Activated naive CD4-positive, alpha-beta T cell treated with anti-CD3 and anti-CD28 coated beads, Interleukin-2, amount 50 U/mL, for 24 hours (primary cell): ENCODE measurements at regions not wholly inside any gene's neighbourhood (a gene's known extent, or its start where the extent isn't known, plus 50 kb on each side); places are given as distances from the start of the nearest gene placed in this dataset.

Source experiments
- H3K27ac Mint-ChIP-seq: one replicate; pipeline ENCODE4 v1.8.0; 2021; ENCODE audit warnings: mild to moderate bottlenecking, mixed read lengths
- H3K27me3 Mint-ChIP-seq: one replicate; pipeline ENCODE4 v1.8.0; 2021; ENCODE audit warnings: mixed read lengths
- H3K36me3 Mint-ChIP-seq: one replicate; pipeline ENCODE4 v1.8.0; 2021; ENCODE audit warnings: mixed read lengths
- H3K4me1 Mint-ChIP-seq: one replicate; pipeline ENCODE4 v1.8.0; 2021; ENCODE audit warnings: mixed read lengths
- H3K4me3 Mint-ChIP-seq: one replicate; pipeline ENCODE4 v1.8.0; 2021; ENCODE audit warnings: mild to moderate bottlenecking, mixed read lengths
- H3K9me3 Mint-ChIP-seq: one replicate; pipeline ENCODE4 v1.8.0; 2021; ENCODE audit warnings: mixed read lengths

- no peaks in the 10 kb centered on the region for H3K36me3 Mint-ChIP-seq
- H3K27me3 Mint-ChIP-seq: no peaks in the 10 kb centered on the region
- no peaks in the 10 kb centered on the region for H3K9me3 Mint-ChIP-seq
- no peaks in the 10 kb centered on the region for H3K4me1 Mint-ChIP-seq
- no peak overlapping the region for H3K4me3 Mint-ChIP-seq
- H3K27ac Mint-ChIP-seq: no peak overlapping the region
Observed at GRCh38 chr6:113120224-113120581, 736.9 kb upstream of the MARCKS start.

DNA sequence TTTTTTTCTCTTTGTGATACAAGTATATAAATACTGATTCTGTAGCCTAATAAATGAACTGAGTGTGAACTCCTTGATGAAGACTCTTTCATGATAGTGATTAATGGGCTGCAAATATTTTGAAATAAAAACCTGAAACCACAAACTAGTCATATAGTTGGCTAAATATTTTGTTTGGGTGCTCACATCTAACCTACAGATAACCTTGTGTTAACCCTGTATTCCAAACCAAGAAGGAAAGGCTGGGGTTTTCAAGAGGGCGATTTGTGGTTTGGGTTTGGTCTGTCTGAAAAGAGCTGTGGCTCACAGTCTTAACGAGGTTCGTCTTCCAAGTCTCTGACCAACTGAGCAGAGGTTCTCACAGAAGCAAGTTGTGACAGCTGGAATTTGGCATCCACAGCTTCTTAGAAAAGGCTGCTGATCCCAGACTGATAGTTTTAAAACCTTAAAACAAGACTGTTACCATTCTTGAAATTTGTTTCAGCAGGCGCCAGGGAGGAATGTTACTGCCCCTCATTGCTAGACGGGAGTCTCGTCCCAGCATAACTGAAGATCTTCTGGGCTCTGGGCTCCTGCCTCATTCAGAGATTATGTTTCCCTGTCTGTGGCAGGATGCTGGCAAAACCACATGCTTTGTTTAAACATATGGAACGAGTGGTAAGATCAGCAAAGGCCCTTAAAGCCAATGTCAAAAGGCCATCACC lies 736.4 kb upstream of the MARCKS start:
- H3K27ac Mint-ChIP-seq: no peak overlapping the region
- no peaks in the 10 kb centered on the region for H3K9me3 Mint-ChIP-seq
- no peaks in the 10 kb centered on the region for H3K27me3 Mint-ChIP-seq
- H3K4me1 Mint-ChIP-seq: no peaks in the 10 kb centered on the region
- no peaks in the 10 kb centered on the region for H3K36me3 Mint-ChIP-seq
- H3K4me3 Mint-ChIP-seq: no peak overlapping the region

- H3K36me3 Mint-ChIP-seq: no peaks in the 10 kb centered on the region
- H3K27ac Mint-ChIP-seq: no peak overlapping the region
- no peaks in the 10 kb centered on the region for H3K27me3 Mint-ChIP-seq
- no peaks in the 10 kb centered on the region for H3K9me3 Mint-ChIP-seq
- no peaks in the 10 kb centered on the region for H3K4me1 Mint-ChIP-seq
- H3K4me3 Mint-ChIP-seq: no peak overlapping the region
Observed at GRCh38 chr6:113121571-113121970, 735.6 kb upstream of the MARCKS start.

- H3K27ac Mint-ChIP-seq: no peak overlapping the region
- no peaks in the 10 kb centered on the region for H3K9me3 Mint-ChIP-seq
- no peak overlapping the region for H3K4me3 Mint-ChIP-seq
- H3K4me1 Mint-ChIP-seq: no peaks in the 10 kb centered on the region
- H3K36me3 Mint-ChIP-seq: no peaks in the 10 kb centered on the region
- H3K27me3 Mint-ChIP-seq: no peaks in the 10 kb centered on the region
Observed at GRCh38 chr6:113122060-113122459, 735.1 kb upstream of the MARCKS start.

GRCh38 chr6:113125626-113126025 lies 731.5 kb upstream of the MARCKS start:
- no peaks in the 10 kb centered on the region for H3K36me3 Mint-ChIP-seq
- H3K4me1 Mint-ChIP-seq: no peaks in the 10 kb centered on the region
- H3K27me3 Mint-ChIP-seq: no peaks in the 10 kb centered on the region
- H3K27ac Mint-ChIP-seq: no peak overlapping the region
- H3K9me3 Mint-ChIP-seq: no peaks in the 10 kb centered on the region
- no peak overlapping the region for H3K4me3 Mint-ChIP-seq

GRCh38 chr6:113127786-113128419 lies 729.2 kb upstream of the MARCKS start:
- Mint-ChIP-seq H3K27ac (no peak overlapping the region), H3K4me3 (no peak overlapping the region), H3K27me3 (no peaks in the 10 kb centered on the region), H3K4me1 (no peaks in the 10 kb centered on the region), H3K9me3 (no peaks in the 10 kb centered on the region), H3K36me3 (no peaks in the 10 kb centered on the region)

GRCh38 chr6:113128661-113129060 lies 728.5 kb upstream of the MARCKS start:
- H3K27me3 Mint-ChIP-seq: no peaks in the 10 kb centered on the region
- H3K4me1 Mint-ChIP-seq: no peaks in the 10 kb centered on the region
- H3K36me3 Mint-ChIP-seq: no peaks in the 10 kb centered on the region
- H3K27ac Mint-ChIP-seq: no peak overlapping the region
- no peak overlapping the region for H3K4me3 Mint-ChIP-seq
- no peaks in the 10 kb centered on the region for H3K9me3 Mint-ChIP-seq

DNA sequence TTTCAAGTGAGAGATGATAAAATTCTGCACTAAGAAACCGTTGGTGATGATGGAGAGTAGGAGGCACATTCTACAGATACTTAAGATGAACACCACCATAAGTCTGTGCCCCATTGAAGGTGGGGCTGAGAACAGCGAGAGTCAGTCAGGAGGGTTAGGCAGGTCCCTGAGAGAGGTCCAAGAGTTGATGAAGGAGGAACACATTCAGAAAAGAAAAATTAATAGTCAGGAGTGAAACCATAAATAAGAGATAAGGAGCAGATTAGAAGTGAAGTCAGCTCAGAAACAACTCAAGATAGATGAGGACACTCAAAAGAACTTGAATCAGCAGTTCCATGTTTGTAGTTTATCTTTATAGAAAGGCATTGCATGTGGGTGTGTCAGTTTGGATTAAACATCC lies 727.2 kb upstream of the MARCKS start:
- no peak overlapping the region for H3K4me3 Mint-ChIP-seq
- H3K4me1 Mint-ChIP-seq: no peaks in the 10 kb centered on the region
- H3K36me3 Mint-ChIP-seq: no peaks in the 10 kb centered on the region

GRCh38 chr6:113137426-113137825 lies 719.7 kb upstream of the MARCKS start:
- H3K27ac Mint-ChIP-seq: no peak overlapping the region
- H3K36me3 Mint-ChIP-seq: no peaks in the 10 kb centered on the region
- H3K4me3 Mint-ChIP-seq: no peak overlapping the region
- H3K27me3 Mint-ChIP-seq: no peaks in the 10 kb centered on the region
- peaks cover 7% of the 10 kb centered on the region for H3K9me3 Mint-ChIP-seq
- H3K4me1 Mint-ChIP-seq: no peaks in the 10 kb centered on the region

More for the DNA sequence above, 727.2 kb upstream of the MARCKS start:
- Mint-ChIP-seq H3K27ac (no peak overlapping the region), H3K9me3 (no peaks in the 10 kb centered on the region), H3K27me3 (no peaks in the 10 kb centered on the region)

DNA sequence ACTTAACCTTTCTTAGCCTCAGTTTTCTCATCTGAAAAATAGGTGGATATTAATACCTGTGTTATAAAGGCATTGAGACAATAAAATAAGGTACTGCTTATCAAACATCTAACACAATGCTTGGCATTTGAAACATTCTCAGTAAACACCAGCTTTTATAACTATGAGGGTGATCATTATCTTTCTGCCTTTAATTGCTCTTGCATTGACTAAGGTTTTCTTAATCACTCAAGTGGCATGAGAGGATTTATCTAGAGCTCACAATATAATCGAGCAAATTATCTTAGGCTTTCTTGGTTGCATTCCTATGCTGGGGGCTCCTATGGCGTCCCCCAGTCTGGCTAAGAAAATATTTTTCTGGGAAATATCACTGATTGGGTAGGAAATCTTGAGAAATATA lies 716.4 kb upstream of the MARCKS start:
- H3K4me1 Mint-ChIP-seq: no peaks in the 10 kb centered on the region
- no peaks in the 10 kb centered on the region for H3K27me3 Mint-ChIP-seq
- peaks cover 7% of the 10 kb centered on the region for H3K9me3 Mint-ChIP-seq
- no peaks in the 10 kb centered on the region for H3K36me3 Mint-ChIP-seq
- no peak overlapping the region for H3K27ac Mint-ChIP-seq
- no peak overlapping the region for H3K4me3 Mint-ChIP-seq

DNA sequence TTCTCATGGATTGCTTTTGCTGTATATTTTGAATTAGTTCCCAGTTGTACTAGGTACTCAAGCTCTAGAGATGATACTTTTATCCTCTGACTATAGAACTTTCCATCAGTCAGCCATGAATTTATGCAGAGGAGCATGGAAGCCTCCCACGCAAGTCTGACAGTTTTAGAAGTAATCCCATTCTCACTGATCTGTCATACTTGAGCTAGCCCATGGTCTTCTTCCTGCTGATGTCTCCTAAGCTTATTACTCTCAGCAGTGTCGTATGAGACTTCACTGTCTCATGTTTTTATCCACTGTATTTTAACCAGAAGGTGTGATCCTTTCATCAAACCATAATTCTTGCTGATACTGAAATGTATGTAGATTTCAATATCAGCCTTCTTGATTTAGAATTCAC lies 715.2 kb upstream of the MARCKS start:
- H3K36me3 Mint-ChIP-seq: no peaks in the 10 kb centered on the region
- H3K4me1 Mint-ChIP-seq: no peaks in the 10 kb centered on the region
- H3K27ac Mint-ChIP-seq: no peak overlapping the region
- H3K9me3 Mint-ChIP-seq: peaks cover 7% of the 10 kb centered on the region
- H3K4me3 Mint-ChIP-seq: no peak overlapping the region
- no peaks in the 10 kb centered on the region for H3K27me3 Mint-ChIP-seq

DNA sequence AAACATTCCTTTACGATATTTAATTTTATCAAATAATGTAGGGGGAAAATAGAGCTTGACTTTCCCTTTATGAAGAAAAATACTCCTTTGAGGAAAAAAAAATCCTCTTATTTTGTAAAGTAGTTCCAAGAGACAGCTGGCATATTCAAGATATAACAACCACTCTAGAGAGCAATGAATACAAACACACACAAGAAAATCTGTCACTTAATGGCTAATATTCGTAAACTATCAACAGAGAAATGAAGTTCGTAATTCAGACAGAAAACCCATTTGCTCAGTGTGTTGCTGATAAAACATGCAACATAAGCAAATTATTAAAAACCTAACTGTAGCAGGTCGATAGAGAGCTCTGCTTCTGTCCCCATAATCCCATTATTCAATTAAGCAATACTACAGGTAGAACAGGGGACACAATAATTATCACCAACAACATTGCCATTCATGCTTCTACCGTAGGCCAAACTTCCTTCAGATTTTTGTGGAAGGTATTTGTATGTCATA lies 714.4 kb upstream of the MARCKS start:
- no peak overlapping the region for H3K27ac Mint-ChIP-seq
- H3K9me3 Mint-ChIP-seq: peaks cover 7% of the 10 kb centered on the region
- no peaks in the 10 kb centered on the region for H3K36me3 Mint-ChIP-seq
- H3K4me1 Mint-ChIP-seq: no peaks in the 10 kb centered on the region
- no peak overlapping the region for H3K4me3 Mint-ChIP-seq
- H3K27me3 Mint-ChIP-seq: no peaks in the 10 kb centered on the region

DNA sequence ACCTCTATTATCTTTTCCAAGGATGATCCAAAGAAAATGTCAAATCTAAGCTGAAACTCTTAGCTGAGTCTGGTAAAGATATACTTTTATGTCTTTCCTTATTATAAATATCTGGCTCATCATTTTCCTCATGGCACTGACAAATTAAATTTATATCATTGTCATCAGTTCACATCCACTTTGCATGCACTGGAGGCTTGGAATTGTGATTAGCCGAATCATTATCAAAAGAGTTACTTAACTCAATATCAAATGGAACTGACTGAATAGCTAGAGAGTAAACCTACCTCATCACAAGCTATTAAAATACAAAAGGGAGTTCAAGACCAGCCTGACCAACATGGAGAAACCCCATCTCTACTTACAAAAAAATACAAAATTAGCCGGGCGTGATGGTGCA lies 713.9 kb upstream of the MARCKS start:
- Mint-ChIP-seq H3K36me3 (no peaks in the 10 kb centered on the region), H3K27me3 (no peaks in the 10 kb centered on the region), H3K9me3 (peaks cover 7% of the 10 kb centered on the region), H3K4me1 (no peaks in the 10 kb centered on the region), H3K4me3 (no peak overlapping the region), H3K27ac (no peak overlapping the region)

DNA sequence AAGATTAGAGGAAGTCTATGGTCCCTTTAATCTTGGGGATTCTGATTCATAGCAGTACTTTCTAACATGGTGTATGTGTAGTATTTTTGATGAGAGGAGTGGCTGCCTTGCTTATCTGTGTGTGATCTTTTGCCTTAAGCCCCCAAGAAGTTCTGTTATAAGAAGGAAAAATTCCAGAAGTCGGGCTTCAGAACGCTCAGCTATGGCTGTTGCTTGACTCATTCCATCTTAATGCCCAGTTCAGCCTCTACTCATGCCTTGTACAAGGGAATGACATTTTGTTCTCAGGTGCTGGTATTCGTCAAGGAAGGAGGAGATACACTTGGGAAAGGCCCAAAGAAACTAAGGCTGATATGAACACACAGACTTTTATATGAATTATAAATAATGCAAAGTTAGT lies 713.0 kb upstream of the MARCKS start:
- Mint-ChIP-seq H3K27ac (no peak overlapping the region), H3K9me3 (peaks cover 7% of the 10 kb centered on the region), H3K4me3 (no peak overlapping the region), H3K4me1 (no peaks in the 10 kb centered on the region), H3K27me3 (no peaks in the 10 kb centered on the region), H3K36me3 (no peaks in the 10 kb centered on the region)

- Mint-ChIP-seq H3K27ac (no peak overlapping the region), H3K9me3 (peaks cover 4% of the 10 kb centered on the region), H3K27me3 (no peaks in the 10 kb centered on the region), H3K4me3 (no peak overlapping the region), H3K4me1 (no peaks in the 10 kb centered on the region), H3K36me3 (no peaks in the 10 kb centered on the region)
Observed at GRCh38 chr6:113146878-113147277, 710.3 kb upstream of the MARCKS start.

GRCh38 chr6:113147544-113147943 lies 709.6 kb upstream of the MARCKS start:
- Mint-ChIP-seq H3K27ac (no peak overlapping the region), H3K36me3 (no peaks in the 10 kb centered on the region), H3K4me1 (no peaks in the 10 kb centered on the region), H3K4me3 (no peak overlapping the region), H3K27me3 (no peaks in the 10 kb centered on the region), H3K9me3 (peaks cover 6% of the 10 kb centered on the region)

GRCh38 chr6:113148566-113148965 lies 708.6 kb upstream of the MARCKS start:
- Mint-ChIP-seq H3K4me1 (no peaks in the 10 kb centered on the region), H3K4me3 (no peak overlapping the region), H3K27ac (no peak overlapping the region)

More at GRCh38 chr6:113148566-113148965, 708.6 kb upstream of the MARCKS start:
- Mint-ChIP-seq H3K27me3 (no peaks in the 10 kb centered on the region), H3K9me3 (peaks cover 6% of the 10 kb centered on the region), H3K36me3 (no peaks in the 10 kb centered on the region)
